Fibroblast of mammary gland (primary cell): ENCODE measurements at regions not wholly inside any gene's neighbourhood (a gene's known extent, or its start where the extent isn't known, plus 50 kb on each side); places are given as distances from the start of the nearest gene placed in this dataset.

Source experiments
- DNase-seq: peaks from one replicate; pipeline ENCODE4 v3.0.0-alpha.2; 2010; ENCODE audit warnings: low read depth
- H3K4me3 ChIP-seq: 2 replicates; pipeline ENCODE4 v1.5.1; 2011; ENCODE audit warnings: low read depth, mild to moderate bottlenecking, low read length, moderate library complexity; ENCODE audit not compliant: control insufficient read depth
- TF ChIP-seq, protein P1 (sequence below): conservative IDR thresholded peaks from 2 replicates; pipeline ENCODE4 v1.5.1; 2011; ENCODE audit warnings: low read depth, low read length, inconsistent platforms; ENCODE audit not compliant: control insufficient read depth, insufficient read depth

- DNase-seq, result peak; percentile 59
- TF ChIP-seq, protein P1, sequence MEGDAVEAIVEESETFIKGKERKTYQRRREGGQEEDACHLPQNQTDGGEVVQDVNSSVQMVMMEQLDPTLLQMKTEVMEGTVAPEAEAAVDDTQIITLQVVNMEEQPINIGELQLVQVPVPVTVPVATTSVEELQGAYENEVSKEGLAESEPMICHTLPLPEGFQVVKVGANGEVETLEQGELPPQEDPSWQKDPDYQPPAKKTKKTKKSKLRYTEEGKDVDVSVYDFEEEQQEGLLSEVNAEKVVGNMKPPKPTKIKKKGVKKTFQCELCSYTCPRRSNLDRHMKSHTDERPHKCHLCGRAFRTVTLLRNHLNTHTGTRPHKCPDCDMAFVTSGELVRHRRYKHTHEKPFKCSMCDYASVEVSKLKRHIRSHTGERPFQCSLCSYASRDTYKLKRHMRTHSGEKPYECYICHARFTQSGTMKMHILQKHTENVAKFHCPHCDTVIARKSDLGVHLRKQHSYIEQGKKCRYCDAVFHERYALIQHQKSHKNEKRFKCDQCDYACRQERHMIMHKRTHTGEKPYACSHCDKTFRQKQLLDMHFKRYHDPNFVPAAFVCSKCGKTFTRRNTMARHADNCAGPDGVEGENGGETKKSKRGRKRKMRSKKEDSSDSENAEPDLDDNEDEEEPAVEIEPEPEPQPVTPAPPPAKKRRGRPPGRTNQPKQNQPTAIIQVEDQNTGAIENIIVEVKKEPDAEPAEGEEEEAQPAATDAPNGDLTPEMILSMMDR, result no peak
Observed at GRCh38 chr20:7736336-7736735, 203.9 kb downstream of the HAO1 start.

GRCh38 chr20:7741866-7742265, 198.4 kb downstream of the HAO1 start:
- H3K4me3 ChIP-seq, result no peak overlapping the region
- TF ChIP-seq, protein P1, result no peak
- DNase-seq, result peak; percentile 48

More at GRCh38 chr20:7736336-7736735, 203.9 kb downstream of the HAO1 start:
- H3K4me3 ChIP-seq, result no peak overlapping the region

GRCh38 chr20:7742479-7742878, 197.8 kb downstream of the HAO1 start:
- no peak overlapping the region for H3K4me3 ChIP-seq
- DNase-seq, result peak; percentile 81
- TF ChIP-seq, protein P1, result no peak

GRCh38 chr20:7744411-7744810, 195.8 kb downstream of the HAO1 start:
- TF ChIP-seq, protein P1, result no peak
- DNase-seq, result peak; percentile 90
- H3K4me3 ChIP-seq, result no peak overlapping the region

DNA sequence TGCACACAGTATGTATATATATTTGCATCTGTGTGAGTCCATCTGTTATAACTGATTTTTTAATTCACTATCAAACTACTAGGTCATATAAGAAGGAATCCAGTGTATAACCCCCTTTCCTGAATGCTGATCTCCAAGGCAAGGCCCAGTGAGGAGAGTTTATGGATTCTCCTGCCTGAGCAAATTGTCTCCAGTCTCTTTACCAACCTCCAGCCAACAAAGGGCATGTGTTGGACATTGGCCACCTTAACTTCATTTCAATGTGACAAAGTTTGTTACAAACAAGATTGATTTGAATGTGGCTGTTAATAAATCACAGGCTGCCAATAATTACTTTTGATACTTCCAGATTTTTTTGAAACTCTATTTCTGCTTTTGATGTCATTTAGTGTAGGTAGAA, 191.6 kb downstream of the HAO1 start:
- DNase-seq, result no peak
- H3K4me3 ChIP-seq, result no peak overlapping the region
- TF ChIP-seq, protein P1, result no peak

- DNase-seq, result no peak
- TF ChIP-seq, protein P1, result no peak
- H3K4me3 ChIP-seq, result no peak overlapping the region
Observed at GRCh38 chr20:7754102-7754501, 186.2 kb downstream of the HAO1 start.

- TF ChIP-seq, protein P1, result no peak
- H3K4me3 ChIP-seq, result no peak overlapping the region
- no peak for DNase-seq
Observed at GRCh38 chr20:7758406-7758805, 181.9 kb downstream of the HAO1 start.
